ENCODE measurements at regions not wholly inside any gene's neighbourhood (a gene's known extent, or its start where the extent isn't known, plus 50 kb on each side); places are given as distances from the start of the nearest gene placed in this dataset.

- Histone ChIP-seq H3K27me3 (ENCODE audit: insufficient read depth, low read length) (no peaks in the 10 kb centered on the region), H3K9me3 (ENCODE audit: low read depth, low read length) (peaks cover 64% of the 10 kb centered on the region), H3K4me3 (ENCODE audit: low read length) (no peak overlapping the region), H3K4me1 (ENCODE audit: insufficient read depth, low read length) (no peaks in the 10 kb centered on the region)
Measured at GRCh38 chr15:25051399-25052154, 96.8 kb downstream of the SNRPN start.

GRCh38 chr15:25052191-25052999 lies 97.6 kb downstream of the SNRPN start:
- Histone ChIP-seq H3K4me1 (ENCODE audit: insufficient read depth, low read length) (no peaks in the 10 kb centered on the region), H3K27me3 (ENCODE audit: insufficient read depth, low read length) (no peaks in the 10 kb centered on the region), H3K9me3 (ENCODE audit: low read depth, low read length) (peaks cover 63% of the 10 kb centered on the region), H3K4me3 (ENCODE audit: low read length) (no peak overlapping the region)

GRCh38 chr15:25053000-25053815 lies 98.4 kb downstream of the SNRPN start:
- no peaks in the 10 kb centered on the region for H3K4me1 ChIP-seq (ENCODE audit: insufficient read depth, low read length)
- H3K27me3 ChIP-seq (ENCODE audit: insufficient read depth, low read length), result no peaks in the 10 kb centered on the region
- H3K9me3 ChIP-seq (ENCODE audit: low read depth, low read length), result peaks cover 61% of the 10 kb centered on the region
- H3K4me3 ChIP-seq (ENCODE audit: low read length), result no peak overlapping the region

GRCh38 chr15:25054329-25054728 lies 99.5 kb downstream of the SNRPN start:
- no peaks in the 10 kb centered on the region for H3K27me3 ChIP-seq (ENCODE audit: insufficient read depth, low read length)
- peaks cover 62% of the 10 kb centered on the region for H3K9me3 ChIP-seq (ENCODE audit: low read depth, low read length)
- no peaks in the 10 kb centered on the region for H3K4me1 ChIP-seq (ENCODE audit: insufficient read depth, low read length)
- H3K4me3 ChIP-seq (ENCODE audit: low read length), result no peak overlapping the region

- H3K9me3 ChIP-seq (ENCODE audit: low read depth, low read length), result peaks cover 61% of the 10 kb centered on the region
- no peak overlapping the region for H3K4me3 ChIP-seq (ENCODE audit: low read length)
- H3K27me3 ChIP-seq (ENCODE audit: insufficient read depth, low read length), result no peaks in the 10 kb centered on the region
- no peaks in the 10 kb centered on the region for H3K4me1 ChIP-seq (ENCODE audit: insufficient read depth, low read length)
Measured at GRCh38 chr15:25054943-25055342, 100.2 kb downstream of the SNRPN start.

GRCh38 chr15:25055356-25056068 lies 100.7 kb downstream of the SNRPN start:
- Histone ChIP-seq H3K9me3 (ENCODE audit: low read depth, low read length) (peaks cover 57% of the 10 kb centered on the region), H3K27me3 (ENCODE audit: insufficient read depth, low read length) (no peaks in the 10 kb centered on the region), H3K4me1 (ENCODE audit: insufficient read depth, low read length) (no peaks in the 10 kb centered on the region), H3K4me3 (ENCODE audit: low read length) (no peak overlapping the region)

- Histone ChIP-seq H3K4me3 (ENCODE audit: low read length) (no peak overlapping the region), H3K9me3 (ENCODE audit: low read depth, low read length) (peaks cover 55% of the 10 kb centered on the region), H3K4me1 (ENCODE audit: insufficient read depth, low read length) (no peaks in the 10 kb centered on the region), H3K27me3 (ENCODE audit: insufficient read depth, low read length) (no peaks in the 10 kb centered on the region)
Measured at GRCh38 chr15:25056484-25057425, 102.0 kb downstream of the SNRPN start.

- peaks cover 52% of the 10 kb centered on the region for H3K9me3 ChIP-seq (ENCODE audit: low read depth, low read length)
- no peaks in the 10 kb centered on the region for H3K27me3 ChIP-seq (ENCODE audit: insufficient read depth, low read length)
- no peak overlapping the region for H3K4me3 ChIP-seq (ENCODE audit: low read length)
- no peaks in the 10 kb centered on the region for H3K4me1 ChIP-seq (ENCODE audit: insufficient read depth, low read length)
Measured at GRCh38 chr15:25057574-25057973, 102.8 kb downstream of the SNRPN start.

- no peak overlapping the region for H3K4me3 ChIP-seq (ENCODE audit: low read length)
- H3K9me3 ChIP-seq (ENCODE audit: low read depth, low read length), result peaks cover 53% of the 10 kb centered on the region
- H3K27me3 ChIP-seq (ENCODE audit: insufficient read depth, low read length), result no peaks in the 10 kb centered on the region
- H3K4me1 ChIP-seq (ENCODE audit: insufficient read depth, low read length), result no peaks in the 10 kb centered on the region
Measured at GRCh38 chr15:25058080-25058785, 103.4 kb downstream of the SNRPN start.

GRCh38 chr15:25059698-25060471 lies 105.1 kb downstream of the SNRPN start:
- Histone ChIP-seq H3K4me3 (ENCODE audit: low read length) (no peak overlapping the region), H3K4me1 (ENCODE audit: insufficient read depth, low read length) (no peaks in the 10 kb centered on the region), H3K9me3 (ENCODE audit: low read depth, low read length) (peaks cover 68% of the 10 kb centered on the region), H3K27me3 (ENCODE audit: insufficient read depth, low read length) (no peaks in the 10 kb centered on the region)

- no peaks in the 10 kb centered on the region for H3K4me1 ChIP-seq (ENCODE audit: insufficient read depth, low read length)
- H3K9me3 ChIP-seq (ENCODE audit: low read depth, low read length), result peaks cover 71% of the 10 kb centered on the region
- H3K27me3 ChIP-seq (ENCODE audit: insufficient read depth, low read length), result no peaks in the 10 kb centered on the region
- no peak overlapping the region for H3K4me3 ChIP-seq (ENCODE audit: low read length)
Measured at GRCh38 chr15:25060472-25060803, 105.7 kb downstream of the SNRPN start.

- Histone ChIP-seq H3K4me3 (ENCODE audit: low read length) (no peak overlapping the region), H3K4me1 (ENCODE audit: insufficient read depth, low read length) (no peaks in the 10 kb centered on the region), H3K27me3 (ENCODE audit: insufficient read depth, low read length) (no peaks in the 10 kb centered on the region), H3K9me3 (ENCODE audit: low read depth, low read length) (peaks cover 71% of the 10 kb centered on the region)
Measured at GRCh38 chr15:25060996-25061620, 106.3 kb downstream of the SNRPN start.

Data from mononuclear cell (primary cell).